Testis (tissue), 2 donors: ENCODE measurements at regions not wholly inside any gene's neighbourhood (a gene's known extent, or its start where the extent isn't known, plus 50 kb on each side); places are given as distances from the start of the nearest gene placed in this dataset.

Source experiments
- POLR2A ChIP-seq: fragments of 450-650 bp; IDR thresholded peaks from one replicate; pipeline ENCODE4 v1.6.1; 2017; ENCODE audit warnings: antibody characterized with exemption, mild to moderate bottlenecking, moderate library complexity
- TF ChIP-seq, protein P1 (sequence below), 3 experiments: fragments of 450-650 bp in 2 of 3; fragments of 200-600 bp in 1 of 3; sonication (generic) in 1 of 3; IDR thresholded peaks; one replicate each; pipeline ENCODE4 v1.5.1; 2016 to 2019; ENCODE audit warnings: antibody characterized with exemption in 3 of 3, mild to moderate bottlenecking in 2 of 3, moderate library complexity in 1 of 3

GRCh38 chr18:70617020-70617763 is 328.3 kb downstream of the SOCS6 start:
- TF ChIP-seq, protein P1, sequence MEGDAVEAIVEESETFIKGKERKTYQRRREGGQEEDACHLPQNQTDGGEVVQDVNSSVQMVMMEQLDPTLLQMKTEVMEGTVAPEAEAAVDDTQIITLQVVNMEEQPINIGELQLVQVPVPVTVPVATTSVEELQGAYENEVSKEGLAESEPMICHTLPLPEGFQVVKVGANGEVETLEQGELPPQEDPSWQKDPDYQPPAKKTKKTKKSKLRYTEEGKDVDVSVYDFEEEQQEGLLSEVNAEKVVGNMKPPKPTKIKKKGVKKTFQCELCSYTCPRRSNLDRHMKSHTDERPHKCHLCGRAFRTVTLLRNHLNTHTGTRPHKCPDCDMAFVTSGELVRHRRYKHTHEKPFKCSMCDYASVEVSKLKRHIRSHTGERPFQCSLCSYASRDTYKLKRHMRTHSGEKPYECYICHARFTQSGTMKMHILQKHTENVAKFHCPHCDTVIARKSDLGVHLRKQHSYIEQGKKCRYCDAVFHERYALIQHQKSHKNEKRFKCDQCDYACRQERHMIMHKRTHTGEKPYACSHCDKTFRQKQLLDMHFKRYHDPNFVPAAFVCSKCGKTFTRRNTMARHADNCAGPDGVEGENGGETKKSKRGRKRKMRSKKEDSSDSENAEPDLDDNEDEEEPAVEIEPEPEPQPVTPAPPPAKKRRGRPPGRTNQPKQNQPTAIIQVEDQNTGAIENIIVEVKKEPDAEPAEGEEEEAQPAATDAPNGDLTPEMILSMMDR (IDR thresholded peaks at IDR 0.05): no peak
- no peak for TF ChIP-seq POLR2A
